Tibial nerve (tissue), 4 donors: ENCODE measurements at regions not wholly inside any gene's neighbourhood (a gene's known extent, or its start where the extent isn't known, plus 50 kb on each side); places are given as distances from the start of the nearest gene placed in this dataset.

ENCODE experiments used
- DNase-seq, 2 donors: peaks; one replicate each; pipeline ENCODE4 v3.0.0-alpha.2; 2019; ENCODE audit warnings: low spot score in 2 of 2
- H3K27ac ChIP-seq, 4 donors: fragments of 200-600 bp; sonication (generic) in 3 of 4; one replicate each; pipeline ENCODE4 v1.5.1; 2017 to 2019; ENCODE audit warnings: mild to moderate bottlenecking in 1 of 4
- H3K27me3 ChIP-seq, 2 donors: fragments of 200-600 bp; sonication (generic) in 1 of 2; one replicate each; pipeline versions ENCODE4 v1.5.1 to v1.6.0; 2017 to 2019
- H3K36me3 ChIP-seq, 3 donors: fragments of 200-600 bp; sonication (generic); one replicate each; pipeline ENCODE4 v1.5.1; 2018 to 2019
- H3K4me1 ChIP-seq, 4 donors: fragments of 200-600 bp; sonication (generic) in 3 of 4; one replicate each; pipeline ENCODE4 v1.5.1; 2017 to 2019
- H3K4me3 ChIP-seq, 4 donors: fragments of 200-600 bp; sonication (generic) in 3 of 4; one replicate each; pipeline ENCODE4 v1.5.1; 2017 to 2019; ENCODE audit warnings: mild to moderate bottlenecking in 1 of 4, moderate library complexity in 1 of 4
- H3K9me3 ChIP-seq, 4 donors: fragments of 200-600 bp; sonication (generic) in 3 of 4; one replicate each; pipeline ENCODE4 v1.5.1; 2017 to 2019
- CTCF ChIP-seq, 5 experiments: fragments of 200-600 bp in 3 of 5; fragments of 450-650 bp in 2 of 5; sonication (generic) in 3 of 5; IDR thresholded peaks; one replicate each; pipeline ENCODE4 v1.5.1; 2016 to 2019; ENCODE audit warnings: antibody characterized with exemption in 5 of 5, mild to moderate bottlenecking in 3 of 5, moderate library complexity in 2 of 5
- EP300 ChIP-seq, 2 donors: sonication (generic); formaldehyde crosslinking; IDR thresholded peaks; one replicate each; pipeline ENCODE4 v1.6.1; 2017; ENCODE audit warnings: antibody characterized with exemption in 2 of 2, mild to moderate bottlenecking in 1 of 2
- POLR2A ChIP-seq, 2 donors: fragments of 450-650 bp; IDR thresholded peaks; one replicate each; pipeline ENCODE4 v1.6.1; 2017; ENCODE audit warnings: antibody characterized with exemption in 2 of 2, mild to moderate bottlenecking in 2 of 2, moderate library complexity in 2 of 2
- WGBS, 2 donors: methylation state at CpG; one replicate each; pipeline ENCODE4 v1.1.5; 2018; 5-methylcytosine and 5-hydroxymethylcytosine counted together

GRCh38 chr5:74400067-74400466 is 240.5 kb downstream of the ENC1 start:
- DNase-seq = no peak
- Histone ChIP-seq H3K27me3 (no peaks in the 10 kb centered on the region), H3K4me3 (no peak overlapping the region), H3K27ac (no peak overlapping the region), H3K36me3 (no peaks in the 10 kb centered on the region), H3K4me1 (no peaks in the 10 kb centered on the region), H3K9me3 (no peaks in the 10 kb centered on the region)
- TF ChIP-seq EP300 (IDR thresholded peaks at IDR 0.05) (no peak), POLR2A (IDR thresholded peaks at IDR 0.05) (no peak), CTCF (IDR thresholded peaks at IDR 0.05) (no peak)
- 73 to 88% methylated on average over 2 of the region's 2 CpGs for WGBS, 2 donors

- peak in 1 of 2 donors; percentile 29 for TF ChIP-seq EP300 (IDR thresholded peaks at IDR 0.05)
- TF ChIP-seq POLR2A (IDR thresholded peaks at IDR 0.05) = no peak
- no peak for TF ChIP-seq CTCF (IDR thresholded peaks at IDR 0.05)
- Histone ChIP-seq H3K4me3 (no peak overlapping the region), H3K4me1 (no peaks in the 10 kb centered on the region), H3K36me3 (no peaks in the 10 kb centered on the region), H3K27me3 (no peaks in the 10 kb centered on the region), H3K27ac (no peak overlapping the region), H3K9me3 (no peaks in the 10 kb centered on the region)
- DNase-seq = peak in 1 of 2 donors; percentile 42
- 64 to 71% methylated on average over 10 of the region's 10 CpGs for WGBS, 2 donors
Measured at GRCh38 chr5:74396913-74397622, 243.5 kb downstream of the ENC1 start.

- H3K36me3 ChIP-seq = no peaks in the 10 kb centered on the region
- 88 to 92% methylated on average over 10 of the region's 10 CpGs for WGBS, 2 donors
- no peaks in the 10 kb centered on the region for H3K27me3 ChIP-seq
- H3K9me3 ChIP-seq = no peaks in the 10 kb centered on the region
- H3K4me3 ChIP-seq = no peak overlapping the region
- no peak for TF ChIP-seq POLR2A (IDR thresholded peaks at IDR 0.05)
- no peak for TF ChIP-seq CTCF (IDR thresholded peaks at IDR 0.05)
- TF ChIP-seq EP300 (IDR thresholded peaks at IDR 0.05) = no peak
- H3K27ac ChIP-seq = no peak overlapping the region
- DNase-seq = no peak
- H3K4me1 ChIP-seq = no peaks in the 10 kb centered on the region
Measured at GRCh38 chr5:74394916-74395880, 245.3 kb downstream of the ENC1 start.

GRCh38 chr5:74394528-74394915 is 246.0 kb downstream of the ENC1 start:
- 88 to 91% methylated on average over 3 of the region's 3 CpGs for WGBS, 2 donors
- Histone ChIP-seq H3K36me3 (no peaks in the 10 kb centered on the region), H3K9me3 (no peaks in the 10 kb centered on the region), H3K4me1 (no peaks in the 10 kb centered on the region), H3K27ac (no peak overlapping the region), H3K27me3 (no peaks in the 10 kb centered on the region), H3K4me3 (no peak overlapping the region)
- TF ChIP-seq POLR2A (IDR thresholded peaks at IDR 0.05) (no peak), CTCF (IDR thresholded peaks at IDR 0.05) (no peak), EP300 (IDR thresholded peaks at IDR 0.05) (no peak)
- DNase-seq = no peak

- WGBS, 2 donors = 81 to 94% methylated on average over 3 of the region's 3 CpGs
- TF ChIP-seq CTCF (IDR thresholded peaks at IDR 0.05) (no peak), EP300 (IDR thresholded peaks at IDR 0.05) (no peak), POLR2A (IDR thresholded peaks at IDR 0.05) (no peak)
- H3K4me3 ChIP-seq = no peak overlapping the region
- no peak for DNase-seq
- H3K36me3 ChIP-seq = no peaks in the 10 kb centered on the region
- no peaks in the 10 kb centered on the region for H3K9me3 ChIP-seq
- H3K27ac ChIP-seq = no peak overlapping the region
- no peaks in the 10 kb centered on the region for H3K27me3 ChIP-seq
- no peaks in the 10 kb centered on the region for H3K4me1 ChIP-seq
Measured at GRCh38 chr5:74393943-74394342, 246.6 kb downstream of the ENC1 start.
